ENCODE measurements at regions not wholly inside any gene's neighbourhood (a gene's known extent, or its start where the extent isn't known, plus 50 kb on each side); places are given as distances from the start of the nearest gene placed in this dataset.

DNA sequence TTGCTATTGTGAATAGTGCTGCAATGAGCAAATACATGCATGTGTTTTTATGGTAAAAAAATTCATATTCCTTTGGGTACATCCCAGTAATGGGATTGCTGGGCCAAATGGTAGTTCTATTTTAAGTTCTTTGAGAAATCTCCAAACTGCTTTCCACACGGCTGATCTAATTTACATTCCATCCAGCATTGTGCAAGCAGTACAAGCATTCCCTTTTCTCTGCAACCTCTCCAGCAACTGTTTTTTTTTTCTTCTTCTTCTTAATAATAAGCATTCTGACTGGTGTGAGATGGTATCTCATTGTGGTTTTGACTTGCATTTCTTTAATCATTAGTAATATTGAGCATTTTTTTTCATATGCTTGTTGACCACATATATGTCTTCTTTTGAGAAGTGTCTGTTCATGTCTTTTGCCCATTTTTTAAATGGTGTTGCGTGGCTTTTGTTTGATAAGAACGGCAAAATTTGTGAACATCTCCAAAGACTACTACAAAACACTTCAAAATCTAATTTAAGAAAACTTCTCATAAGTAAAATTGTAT, 136.1 kb upstream of the MYO3A start:
- TF ChIP-seq POLR2A (IDR thresholded peaks at IDR 0.05), result no peak
- TF ChIP-seq, protein P1, sequence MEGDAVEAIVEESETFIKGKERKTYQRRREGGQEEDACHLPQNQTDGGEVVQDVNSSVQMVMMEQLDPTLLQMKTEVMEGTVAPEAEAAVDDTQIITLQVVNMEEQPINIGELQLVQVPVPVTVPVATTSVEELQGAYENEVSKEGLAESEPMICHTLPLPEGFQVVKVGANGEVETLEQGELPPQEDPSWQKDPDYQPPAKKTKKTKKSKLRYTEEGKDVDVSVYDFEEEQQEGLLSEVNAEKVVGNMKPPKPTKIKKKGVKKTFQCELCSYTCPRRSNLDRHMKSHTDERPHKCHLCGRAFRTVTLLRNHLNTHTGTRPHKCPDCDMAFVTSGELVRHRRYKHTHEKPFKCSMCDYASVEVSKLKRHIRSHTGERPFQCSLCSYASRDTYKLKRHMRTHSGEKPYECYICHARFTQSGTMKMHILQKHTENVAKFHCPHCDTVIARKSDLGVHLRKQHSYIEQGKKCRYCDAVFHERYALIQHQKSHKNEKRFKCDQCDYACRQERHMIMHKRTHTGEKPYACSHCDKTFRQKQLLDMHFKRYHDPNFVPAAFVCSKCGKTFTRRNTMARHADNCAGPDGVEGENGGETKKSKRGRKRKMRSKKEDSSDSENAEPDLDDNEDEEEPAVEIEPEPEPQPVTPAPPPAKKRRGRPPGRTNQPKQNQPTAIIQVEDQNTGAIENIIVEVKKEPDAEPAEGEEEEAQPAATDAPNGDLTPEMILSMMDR (IDR thresholded peaks at IDR 0.05 in 4 of 5, conservative IDR thresholded peaks at IDR 0.05 in 1 of 5), result no peak
